ENCODE measurements at regions not wholly inside any gene's neighbourhood (a gene's known extent, or its start where the extent isn't known, plus 50 kb on each side); places are given as distances from the start of the nearest gene placed in this dataset.

- Histone ChIP-seq H3K27me3 (ENCODE audit: control insufficient read depth, insufficient read depth, low read length) (peaks cover 3% of the 10 kb centered on the region), H3K9me3 (replicated peaks; ENCODE audit: low read length) (no peaks in the 10 kb centered on the region), H3K4me1 (ENCODE audit: control insufficient read depth, insufficient read depth, low read length) (no peaks in the 10 kb centered on the region), H3K9ac (ENCODE audit: low read depth, low read length) (no peak overlapping the region), H3K36me3 (ENCODE audit: insufficient read depth, low read length) (no peaks in the 10 kb centered on the region), H3K4me3 (ENCODE audit: low read length) (no peak overlapping the region), H3K4me2 (ENCODE audit: low read length) (no peak overlapping the region)
Observed at GRCh38 chr5:15160091-15160490, 288.5 kb upstream of the ANKH start.

GRCh38 chr5:15159606-15160005 is 288.0 kb upstream of the ANKH start:
- H3K9ac ChIP-seq (ENCODE audit: low read depth, low read length): no peak overlapping the region
- H3K36me3 ChIP-seq (ENCODE audit: insufficient read depth, low read length): no peaks in the 10 kb centered on the region
- H3K27me3 ChIP-seq (ENCODE audit: control insufficient read depth, insufficient read depth, low read length): peaks cover 3% of the 10 kb centered on the region
- no peak overlapping the region for H3K4me3 ChIP-seq (ENCODE audit: low read length)
- H3K9me3 ChIP-seq (replicated peaks; ENCODE audit: low read length): no peaks in the 10 kb centered on the region
- H3K4me1 ChIP-seq (ENCODE audit: control insufficient read depth, insufficient read depth, low read length): no peaks in the 10 kb centered on the region
- H3K4me2 ChIP-seq (ENCODE audit: low read length): no peak overlapping the region

GRCh38 chr5:15142458-15142857 is 270.9 kb upstream of the ANKH start:
- H3K9me3 ChIP-seq (replicated peaks; ENCODE audit: low read length): no peaks in the 10 kb centered on the region
- no peak overlapping the region for H3K4me3 ChIP-seq (ENCODE audit: low read length)
- no peak overlapping the region for H3K9ac ChIP-seq (ENCODE audit: low read depth, low read length)
- H3K4me2 ChIP-seq (ENCODE audit: low read length): no peak overlapping the region
- no peaks in the 10 kb centered on the region for H3K4me1 ChIP-seq (ENCODE audit: control insufficient read depth, insufficient read depth, low read length)
- no peaks in the 10 kb centered on the region for H3K36me3 ChIP-seq (ENCODE audit: insufficient read depth, low read length)
- H3K27me3 ChIP-seq (ENCODE audit: control insufficient read depth, insufficient read depth, low read length): peaks cover 8% of the 10 kb centered on the region

- no peaks in the 10 kb centered on the region for H3K4me1 ChIP-seq (ENCODE audit: control insufficient read depth, insufficient read depth, low read length)
- no peak overlapping the region for H3K9ac ChIP-seq (ENCODE audit: low read depth, low read length)
- no peaks in the 10 kb centered on the region for H3K36me3 ChIP-seq (ENCODE audit: insufficient read depth, low read length)
- H3K9me3 ChIP-seq (replicated peaks; ENCODE audit: low read length): no peaks in the 10 kb centered on the region
- H3K27me3 ChIP-seq (ENCODE audit: control insufficient read depth, insufficient read depth, low read length): peaks cover 8% of the 10 kb centered on the region
- H3K4me3 ChIP-seq (ENCODE audit: low read length): no peak overlapping the region
- no peak overlapping the region for H3K4me2 ChIP-seq (ENCODE audit: low read length)
Observed at GRCh38 chr5:15137414-15137813, 265.8 kb upstream of the ANKH start.

- H3K4me3 ChIP-seq (ENCODE audit: low read length): no peak overlapping the region
- no peak overlapping the region for H3K9ac ChIP-seq (ENCODE audit: low read depth, low read length)
- H3K36me3 ChIP-seq (ENCODE audit: insufficient read depth, low read length): no peaks in the 10 kb centered on the region
- no peaks in the 10 kb centered on the region for H3K4me1 ChIP-seq (ENCODE audit: control insufficient read depth, insufficient read depth, low read length)
- no peak overlapping the region for H3K4me2 ChIP-seq (ENCODE audit: low read length)
- peaks cover 8% of the 10 kb centered on the region for H3K27me3 ChIP-seq (ENCODE audit: control insufficient read depth, insufficient read depth, low read length)
- no peaks in the 10 kb centered on the region for H3K9me3 ChIP-seq (replicated peaks; ENCODE audit: low read length)
Observed at GRCh38 chr5:15135661-15136060, 264.1 kb upstream of the ANKH start.

GRCh38 chr5:15133456-15133965 is 261.9 kb upstream of the ANKH start:
- Histone ChIP-seq H3K4me2 (ENCODE audit: low read length) (no peak overlapping the region), H3K4me3 (ENCODE audit: low read length) (no peak overlapping the region), H3K27me3 (ENCODE audit: control insufficient read depth, insufficient read depth, low read length) (no peaks in the 10 kb centered on the region), H3K4me1 (ENCODE audit: control insufficient read depth, insufficient read depth, low read length) (no peaks in the 10 kb centered on the region), H3K9me3 (replicated peaks; ENCODE audit: low read length) (no peaks in the 10 kb centered on the region), H3K9ac (ENCODE audit: low read depth, low read length) (no peak overlapping the region), H3K36me3 (ENCODE audit: insufficient read depth, low read length) (no peaks in the 10 kb centered on the region)

GRCh38 chr5:15132816-15133405 is 261.3 kb upstream of the ANKH start:
- Histone ChIP-seq H3K9ac (ENCODE audit: low read depth, low read length) (no peak overlapping the region), H3K4me2 (ENCODE audit: low read length) (no peak overlapping the region), H3K27me3 (ENCODE audit: control insufficient read depth, insufficient read depth, low read length) (no peaks in the 10 kb centered on the region), H3K9me3 (replicated peaks; ENCODE audit: low read length) (no peaks in the 10 kb centered on the region), H3K4me3 (ENCODE audit: low read length) (no peak overlapping the region), H3K4me1 (ENCODE audit: control insufficient read depth, insufficient read depth, low read length) (no peaks in the 10 kb centered on the region), H3K36me3 (ENCODE audit: insufficient read depth, low read length) (no peaks in the 10 kb centered on the region)

GRCh38 chr5:15131909-15132308 is 260.3 kb upstream of the ANKH start:
- H3K27me3 ChIP-seq (ENCODE audit: control insufficient read depth, insufficient read depth, low read length): no peaks in the 10 kb centered on the region
- no peak overlapping the region for H3K4me3 ChIP-seq (ENCODE audit: low read length)
- H3K9ac ChIP-seq (ENCODE audit: low read depth, low read length): no peak overlapping the region
- no peaks in the 10 kb centered on the region for H3K4me1 ChIP-seq (ENCODE audit: control insufficient read depth, insufficient read depth, low read length)
- no peaks in the 10 kb centered on the region for H3K9me3 ChIP-seq (replicated peaks; ENCODE audit: low read length)
- no peaks in the 10 kb centered on the region for H3K36me3 ChIP-seq (ENCODE audit: insufficient read depth, low read length)
- H3K4me2 ChIP-seq (ENCODE audit: low read length): no peak overlapping the region

- no peaks in the 10 kb centered on the region for H3K36me3 ChIP-seq (ENCODE audit: insufficient read depth, low read length)
- no peaks in the 10 kb centered on the region for H3K9me3 ChIP-seq (replicated peaks; ENCODE audit: low read length)
- H3K4me3 ChIP-seq (ENCODE audit: low read length): no peak overlapping the region
- peaks cover 3% of the 10 kb centered on the region for H3K27me3 ChIP-seq (ENCODE audit: control insufficient read depth, insufficient read depth, low read length)
- H3K9ac ChIP-seq (ENCODE audit: low read depth, low read length): no peak overlapping the region
- no peaks in the 10 kb centered on the region for H3K4me1 ChIP-seq (ENCODE audit: control insufficient read depth, insufficient read depth, low read length)
- H3K4me2 ChIP-seq (ENCODE audit: low read length): no peak overlapping the region
Observed at GRCh38 chr5:15124871-15125568, 253.4 kb upstream of the ANKH start.

GRCh38 chr5:15124461-15124860 is 252.9 kb upstream of the ANKH start:
- no peaks in the 10 kb centered on the region for H3K9me3 ChIP-seq (replicated peaks; ENCODE audit: low read length)
- no peaks in the 10 kb centered on the region for H3K36me3 ChIP-seq (ENCODE audit: insufficient read depth, low read length)
- no peak overlapping the region for H3K4me2 ChIP-seq (ENCODE audit: low read length)
- no peaks in the 10 kb centered on the region for H3K4me1 ChIP-seq (ENCODE audit: control insufficient read depth, insufficient read depth, low read length)
- H3K9ac ChIP-seq (ENCODE audit: low read depth, low read length): no peak overlapping the region
- H3K4me3 ChIP-seq (ENCODE audit: low read length): no peak overlapping the region
- H3K27me3 ChIP-seq (ENCODE audit: control insufficient read depth, insufficient read depth, low read length): peaks cover 3% of the 10 kb centered on the region

GRCh38 chr5:15117688-15118087 is 246.1 kb upstream of the ANKH start:
- no peak overlapping the region for H3K4me3 ChIP-seq (ENCODE audit: low read length)
- H3K9ac ChIP-seq (ENCODE audit: low read depth, low read length): no peak overlapping the region
- H3K27me3 ChIP-seq (ENCODE audit: control insufficient read depth, insufficient read depth, low read length): peaks cover 13% of the 10 kb centered on the region
- H3K36me3 ChIP-seq (ENCODE audit: insufficient read depth, low read length): no peaks in the 10 kb centered on the region
- no peak overlapping the region for H3K4me2 ChIP-seq (ENCODE audit: low read length)
- H3K9me3 ChIP-seq (replicated peaks; ENCODE audit: low read length): no peaks in the 10 kb centered on the region
- no peaks in the 10 kb centered on the region for H3K4me1 ChIP-seq (ENCODE audit: control insufficient read depth, insufficient read depth, low read length)

GRCh38 chr5:15116996-15117395 is 245.4 kb upstream of the ANKH start:
- no peaks in the 10 kb centered on the region for H3K4me1 ChIP-seq (ENCODE audit: control insufficient read depth, insufficient read depth, low read length)
- H3K36me3 ChIP-seq (ENCODE audit: insufficient read depth, low read length): no peaks in the 10 kb centered on the region
- no peak overlapping the region for H3K4me2 ChIP-seq (ENCODE audit: low read length)
- H3K4me3 ChIP-seq (ENCODE audit: low read length): no peak overlapping the region
- H3K27me3 ChIP-seq (ENCODE audit: control insufficient read depth, insufficient read depth, low read length): peaks cover 15% of the 10 kb centered on the region
- H3K9ac ChIP-seq (ENCODE audit: low read depth, low read length): no peak overlapping the region
- H3K9me3 ChIP-seq (replicated peaks; ENCODE audit: low read length): no peaks in the 10 kb centered on the region

Measured in skeletal muscle satellite cell (primary cell).